Fibroblast of skin of scalp (primary cell): ENCODE measurements at regions not wholly inside any gene's neighbourhood (a gene's known extent, or its start where the extent isn't known, plus 50 kb on each side); places are given as distances from the start of the nearest gene placed in this dataset.
"Not testable (repeated sequence)": the region's sequence is repeated elsewhere in the genome, so short reads cannot be mapped to it uniquely, and the experiment has no call there.

Experiments used
- DNase-seq: peaks from one replicate; pipeline ENCODE4 v3.0.0-alpha.2; 2013

DNA sequence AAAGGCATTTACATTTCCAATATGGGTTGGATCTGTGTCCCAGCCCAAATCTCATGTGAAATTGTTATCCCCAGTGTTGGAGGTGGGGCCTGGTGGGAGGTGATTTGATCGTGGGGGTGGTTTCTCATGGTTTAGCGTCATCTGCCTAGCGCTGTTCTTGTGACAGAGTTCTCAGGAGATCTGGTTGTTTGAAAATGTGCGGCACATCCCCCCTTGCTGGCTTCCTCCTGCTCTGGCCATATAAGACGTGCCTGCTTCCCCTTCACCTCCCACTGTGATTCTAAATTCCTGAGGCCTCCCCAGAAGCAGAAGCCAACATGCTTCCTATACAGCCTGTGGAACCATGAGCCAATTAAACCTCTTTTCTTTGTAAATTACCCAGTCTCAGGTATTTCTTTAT lies 126.2 kb upstream of the FNDC3A start:
- peak; percentile 80 for DNase-seq

DNA sequence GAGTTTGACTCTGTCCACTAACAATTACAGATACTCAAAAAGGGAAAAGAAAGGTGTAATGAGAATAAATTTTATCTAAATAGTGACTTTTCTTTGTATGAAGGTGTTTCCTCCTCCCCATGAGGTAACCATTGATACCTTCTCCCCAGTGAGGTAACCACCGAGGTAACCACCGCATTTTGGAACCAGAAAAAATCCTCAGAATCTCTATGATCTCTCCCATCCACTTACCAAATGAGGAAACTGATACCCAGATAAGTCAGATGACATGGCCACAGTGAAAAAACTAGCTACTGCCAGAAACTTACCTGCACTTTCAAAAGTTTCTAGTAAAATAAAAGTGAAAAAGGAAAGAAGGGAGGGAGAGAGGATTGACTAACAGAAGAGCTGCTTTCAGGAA lies 124.0 kb upstream of the FNDC3A start:
- DNase-seq = no peak

DNA sequence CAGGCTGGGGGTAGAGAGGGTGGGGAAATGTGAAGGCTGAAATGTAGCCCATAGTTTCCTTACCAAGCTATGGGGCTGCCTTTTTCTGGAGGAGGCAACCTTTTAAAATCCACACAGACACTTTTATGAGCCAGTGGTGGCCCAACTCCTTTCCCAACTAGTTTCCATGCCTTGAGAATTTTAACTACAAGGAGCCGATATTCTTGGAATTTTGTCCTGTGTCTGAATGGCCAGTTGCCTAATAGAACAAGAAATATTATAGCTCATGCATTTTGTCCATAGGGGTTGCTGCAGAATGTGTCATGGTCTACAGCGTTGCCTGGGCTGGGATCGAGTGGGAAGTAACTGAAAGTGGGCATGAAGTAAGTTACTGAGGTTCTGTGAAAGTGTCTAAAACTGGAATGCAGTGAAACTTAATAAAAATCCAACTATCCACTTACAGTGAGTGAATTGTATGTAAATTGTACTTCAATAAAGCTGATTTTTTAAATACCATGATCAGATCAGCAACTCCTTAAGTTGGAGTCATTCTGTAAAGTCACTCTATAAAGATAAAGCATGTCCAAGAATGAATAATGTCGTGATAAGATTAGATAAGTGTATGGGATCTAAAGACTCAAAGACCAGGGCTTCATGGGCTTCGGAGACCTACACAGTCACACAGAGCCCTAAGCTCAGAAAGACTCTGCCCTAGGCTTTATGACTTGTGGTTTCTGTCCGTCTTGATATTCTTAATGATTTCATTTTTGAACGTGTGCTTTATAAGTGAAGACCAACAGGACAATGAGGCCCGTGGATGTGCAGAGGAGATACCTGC lies 122.6 kb upstream of the FNDC3A start:
- DNase-seq = no peak

DNA sequence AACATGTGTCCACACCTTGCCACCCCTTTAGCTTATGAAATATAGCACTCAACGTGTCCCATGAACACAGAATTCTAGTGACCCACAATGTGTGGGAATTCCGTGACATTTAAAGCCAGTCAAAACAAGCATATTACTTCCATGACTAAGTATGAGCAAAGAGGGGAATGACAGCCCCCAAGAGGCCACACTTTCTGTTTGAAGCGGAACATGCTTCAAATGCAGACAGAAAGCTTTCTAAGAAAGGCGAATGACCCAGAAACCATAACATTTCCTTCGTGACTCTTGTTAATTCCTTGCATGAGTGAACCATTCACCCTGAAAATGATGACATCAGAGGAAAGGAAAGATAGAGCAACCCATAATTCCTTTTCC lies 122.0 kb upstream of the FNDC3A start:
- DNase-seq = peak; percentile 66

DNA sequence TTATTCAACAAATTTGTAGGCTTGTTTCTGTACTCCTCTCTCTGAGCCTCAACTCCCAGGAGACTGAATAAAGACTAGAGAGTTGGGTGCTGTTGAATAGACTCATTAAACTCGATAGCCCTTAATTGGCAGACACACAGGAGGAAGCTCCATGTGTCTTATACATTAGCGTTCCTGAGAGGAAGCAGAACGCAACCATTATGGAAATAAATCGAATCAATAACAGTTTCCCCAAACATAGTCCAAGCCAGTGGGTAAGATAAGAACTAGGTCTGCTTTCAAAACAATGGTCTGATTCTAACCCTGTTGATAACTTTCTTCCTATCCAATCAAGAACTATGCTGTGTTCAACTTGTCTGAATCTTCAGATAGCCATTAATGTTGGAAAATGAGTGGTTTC lies 118.1 kb upstream of the FNDC3A start:
- no peak for DNase-seq

DNA sequence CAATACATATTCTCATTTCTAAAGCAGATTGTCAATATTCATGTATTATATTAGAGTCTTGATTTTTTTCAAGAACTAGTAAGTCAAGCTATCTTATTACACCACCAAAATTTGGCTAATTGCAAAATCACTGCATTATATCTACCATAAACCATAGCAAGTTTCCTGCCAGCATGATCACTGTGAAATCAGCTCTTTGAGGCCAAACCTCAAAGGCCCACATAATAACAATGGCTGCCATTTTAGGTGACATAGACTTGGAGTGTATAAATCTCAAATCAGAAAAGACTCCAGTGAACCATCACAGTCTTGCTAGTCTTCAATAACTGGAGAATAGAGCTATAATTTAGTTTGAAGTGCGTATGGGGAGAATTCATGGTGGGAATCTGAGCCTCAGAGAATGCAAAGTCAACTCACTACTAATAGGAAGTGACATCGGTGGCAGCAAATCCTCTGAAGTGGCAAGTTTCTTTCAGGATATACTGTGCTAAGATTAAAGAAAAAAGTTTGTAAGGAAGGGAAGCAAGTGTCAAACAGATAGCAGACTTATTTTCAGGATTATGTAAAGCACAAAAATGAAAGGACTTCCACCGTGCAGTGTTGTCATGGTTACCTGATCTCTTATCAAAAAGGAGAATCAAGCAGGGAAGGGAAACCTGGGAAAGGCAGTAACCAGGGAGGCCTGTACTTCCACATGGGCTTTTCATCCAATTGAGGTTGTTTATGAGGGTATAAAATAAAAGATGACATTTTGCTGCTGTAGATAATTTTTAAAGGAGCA lies 117.4 kb upstream of the FNDC3A start:
- no peak for DNase-seq

DNA sequence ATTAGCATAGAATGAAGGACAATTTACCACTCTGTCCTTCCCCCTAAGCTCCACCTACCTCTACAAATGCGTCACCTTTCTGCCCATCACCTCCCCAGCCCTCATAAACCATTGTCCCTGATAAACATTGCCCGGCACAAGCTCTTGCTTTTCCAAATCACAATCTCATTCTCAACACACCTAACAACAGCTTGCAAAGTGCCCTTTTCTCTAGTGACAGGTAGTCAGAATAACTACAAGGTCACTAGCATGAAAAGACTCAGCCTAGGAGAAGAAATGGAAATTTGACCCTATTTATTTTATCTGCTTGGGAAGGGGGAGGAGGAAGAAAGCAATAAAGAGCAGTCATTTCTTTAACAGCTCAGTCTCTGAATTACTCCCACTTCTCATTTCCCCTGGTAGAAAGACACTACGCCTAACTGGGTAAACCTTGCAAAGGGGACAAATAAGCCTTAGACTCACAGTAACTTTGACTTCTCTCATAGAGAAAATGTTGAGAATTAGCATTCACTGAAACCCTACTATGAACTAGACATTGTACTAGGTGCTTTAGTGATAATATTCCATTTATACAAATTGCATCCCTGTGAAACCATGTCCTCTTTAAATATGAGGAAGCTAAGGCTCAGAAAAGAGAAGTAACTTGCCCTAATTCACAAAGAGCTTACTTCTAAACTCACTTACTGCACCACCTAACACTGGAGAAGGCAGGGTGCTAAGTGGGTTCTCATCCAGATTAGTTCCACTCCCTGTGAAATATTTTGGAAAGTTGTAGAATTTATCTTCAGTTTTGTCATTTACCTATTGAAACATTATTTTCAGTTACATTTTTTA lies 116.2 kb upstream of the FNDC3A start:
- DNase-seq = no peak

DNA sequence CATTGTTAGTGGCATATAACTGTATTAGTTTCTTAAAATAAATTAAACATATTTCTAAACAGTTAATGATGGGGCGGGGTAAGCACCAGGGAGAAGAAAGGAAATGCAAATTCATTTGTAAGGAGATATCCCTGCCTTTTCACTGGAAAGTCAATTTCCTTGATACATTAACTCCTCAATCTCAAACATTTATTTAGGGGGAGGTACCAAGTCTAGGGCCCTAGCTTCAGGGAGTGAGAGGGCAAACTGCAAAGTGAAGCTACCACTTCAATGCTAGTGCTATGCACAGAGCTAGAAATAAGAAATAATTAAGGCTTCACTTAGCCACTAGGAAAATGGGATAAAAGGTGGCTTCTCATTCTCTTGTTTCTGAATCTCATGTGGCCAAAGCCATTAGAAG lies 115.3 kb upstream of the FNDC3A start:
- no peak for DNase-seq

DNA sequence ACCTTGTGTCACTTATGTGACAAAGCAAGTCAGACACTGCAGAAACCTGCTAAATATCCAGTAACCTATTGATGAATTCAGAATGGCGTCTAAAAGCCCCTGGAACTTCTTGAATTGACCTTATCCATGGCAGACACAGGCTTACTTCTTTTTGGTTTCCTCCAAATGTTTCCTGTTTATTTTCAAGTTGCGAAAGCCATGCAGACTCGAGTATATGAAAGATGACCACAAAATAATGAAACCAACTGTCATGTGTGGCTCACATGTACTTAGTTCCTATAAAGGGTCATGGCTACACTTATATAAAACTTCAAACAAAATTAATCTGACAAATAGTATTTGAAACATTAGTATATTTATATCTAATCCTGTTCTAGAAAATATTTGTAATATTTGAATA lies 113.1 kb upstream of the FNDC3A start:
- DNase-seq = no peak

DNA sequence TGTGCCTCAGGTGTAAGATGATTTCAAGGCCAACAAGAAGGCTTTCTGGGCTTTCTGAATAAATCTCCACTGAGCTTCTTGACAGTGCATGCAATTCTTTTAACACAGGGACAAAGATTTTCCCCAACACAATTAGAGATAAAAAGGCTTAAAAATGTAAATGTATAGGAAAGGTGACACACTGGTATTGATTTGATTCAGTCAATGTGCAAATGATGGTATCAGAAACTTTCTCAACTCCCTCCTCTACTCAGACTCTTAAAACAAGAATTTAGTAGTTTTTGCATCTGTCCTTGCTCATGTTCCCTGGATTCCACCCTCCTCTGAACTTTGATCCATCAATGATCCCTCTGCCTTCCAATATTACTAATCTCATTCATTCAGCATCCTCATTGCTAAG lies 111.6 kb upstream of the FNDC3A start:
- no peak for DNase-seq

DNA sequence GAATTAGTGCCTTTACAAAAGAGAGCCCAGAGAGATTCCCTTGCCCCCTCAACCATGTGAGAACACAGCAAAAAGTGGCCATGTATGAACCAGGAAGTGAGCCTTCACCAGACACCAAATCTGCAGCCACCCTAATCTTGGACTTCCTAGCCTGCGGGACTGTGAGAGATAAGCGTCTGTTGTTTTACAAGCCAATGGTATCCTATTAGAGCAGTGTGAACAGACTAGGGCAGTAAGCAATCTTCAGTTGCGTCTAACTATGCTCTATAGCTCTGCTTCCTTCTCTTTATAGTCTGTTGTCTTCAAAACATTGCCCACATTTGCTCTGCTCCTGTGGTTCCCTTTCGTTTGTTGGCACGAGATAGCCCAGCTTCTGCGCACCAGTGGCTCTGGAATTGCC lies 109.5 kb upstream of the FNDC3A start:
- no peak for DNase-seq

DNA sequence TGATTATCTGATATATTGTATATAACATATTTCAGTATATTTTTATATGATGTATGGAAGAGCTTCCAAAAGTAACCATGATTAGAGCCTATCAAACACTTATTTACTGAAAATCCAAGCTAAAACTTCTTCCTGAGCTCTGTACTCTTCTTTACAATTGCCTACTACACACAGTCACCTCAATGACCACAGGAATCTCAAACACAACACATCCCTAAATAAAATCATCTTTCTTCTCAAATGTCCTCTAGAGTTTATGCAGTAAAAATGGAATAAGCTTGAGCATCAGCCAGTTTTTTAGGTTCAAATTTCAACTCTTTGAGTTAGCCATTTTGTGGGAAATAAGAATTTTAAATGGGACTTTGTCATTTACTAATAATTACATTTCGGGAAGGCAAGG lies 102.6 kb upstream of the FNDC3A start:
- DNase-seq = no peak

DNA sequence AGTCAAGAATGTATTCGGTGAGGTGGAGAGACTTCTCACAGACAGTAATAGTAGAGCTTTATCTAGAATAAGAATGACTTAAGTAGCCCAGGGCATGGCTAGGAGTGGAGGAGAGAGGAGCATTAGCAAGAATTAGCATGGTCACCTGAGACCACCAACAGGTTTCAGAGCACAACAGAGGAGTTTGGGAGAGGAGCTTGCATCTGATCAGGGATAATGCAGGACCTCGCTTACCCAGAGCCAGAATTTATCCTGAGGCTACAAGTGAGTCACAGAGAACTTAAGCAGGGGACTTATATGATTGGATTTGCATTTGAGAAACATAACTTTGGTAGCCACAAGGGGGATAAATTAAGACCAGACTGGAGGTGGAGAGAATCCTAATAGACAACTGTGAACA lies 102.1 kb upstream of the FNDC3A start:
- DNase-seq = peak; percentile 51

DNA sequence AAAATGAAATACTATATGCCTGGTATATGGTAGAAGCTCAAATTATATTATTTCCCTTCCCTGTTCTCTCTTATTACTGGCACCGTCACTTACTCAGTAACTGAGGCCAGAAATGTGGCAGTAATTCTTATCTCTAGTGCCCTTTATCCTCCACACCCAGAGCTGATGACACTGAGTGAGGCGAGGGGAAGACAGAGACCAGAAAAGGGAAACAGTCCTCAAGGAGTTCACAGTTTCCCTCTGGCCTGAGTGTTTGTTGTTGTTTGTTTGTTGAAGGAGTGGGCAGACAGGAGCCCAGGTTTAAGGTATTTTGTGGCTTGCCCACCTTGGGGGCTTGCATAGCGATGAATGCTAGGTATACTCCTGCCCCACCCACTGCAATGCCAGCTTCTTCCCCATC lies 101.5 kb upstream of the FNDC3A start:
- no peak for DNase-seq

DNA sequence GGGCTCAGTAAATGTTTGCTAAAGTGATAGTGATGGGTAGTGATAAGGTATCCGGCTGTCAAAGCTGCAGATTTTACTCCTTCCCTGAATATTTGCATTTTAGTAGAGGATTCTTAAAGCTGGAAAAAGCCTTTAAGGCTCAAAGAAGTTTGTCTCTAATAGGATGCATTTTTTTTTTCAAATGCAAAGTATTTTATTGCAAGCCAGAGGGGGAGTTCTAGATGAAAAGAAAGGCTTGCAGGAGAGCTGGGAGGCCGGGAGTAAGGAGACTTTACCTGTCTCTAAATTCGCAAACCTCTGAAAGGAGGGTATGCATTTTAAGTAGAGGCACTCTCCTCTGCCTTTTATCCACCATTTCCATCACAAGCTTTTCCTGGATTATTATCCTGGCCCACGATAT lies 100.7 kb upstream of the FNDC3A start:
- DNase-seq = no peak

DNA sequence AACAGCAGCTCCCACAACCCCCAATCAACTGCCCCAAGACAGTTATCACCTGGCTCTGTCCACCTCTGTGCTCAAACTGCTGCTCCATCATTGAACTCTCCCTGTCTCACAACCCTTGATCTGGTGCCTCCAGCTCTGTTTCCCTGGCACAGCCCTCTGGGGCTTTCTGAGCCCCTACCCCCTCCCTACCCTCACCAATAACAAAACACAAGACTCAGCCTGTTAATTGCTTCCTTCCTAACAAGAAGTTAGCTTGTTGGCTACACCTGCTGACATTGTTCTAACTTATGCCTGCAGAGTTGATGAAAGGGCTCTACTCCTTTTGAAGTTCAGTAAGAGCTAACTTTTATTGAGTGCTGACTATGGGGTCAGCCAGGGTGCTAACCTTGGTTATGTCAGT lies 99.4 kb upstream of the FNDC3A start:
- DNase-seq = no peak

DNA sequence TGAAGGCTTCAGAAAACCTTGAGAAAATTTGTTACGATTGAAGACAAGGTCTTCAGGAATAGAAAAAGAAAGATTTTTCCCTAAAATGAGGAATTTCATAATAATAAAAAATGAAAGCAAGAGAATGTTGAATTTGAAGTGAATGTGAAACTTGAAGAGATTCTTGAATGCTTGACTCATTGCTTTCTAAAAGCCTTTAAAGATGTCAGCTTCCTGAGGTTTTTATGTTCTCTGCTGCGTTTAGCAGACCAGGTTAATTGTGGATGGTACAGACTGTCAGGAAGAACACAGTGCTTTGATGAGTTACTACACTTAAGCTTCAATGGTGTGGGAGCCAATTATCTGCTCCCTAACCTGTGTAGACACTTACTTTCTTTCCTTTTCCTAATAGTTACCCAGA lies 96.3 kb upstream of the FNDC3A start:
- no peak for DNase-seq

DNA sequence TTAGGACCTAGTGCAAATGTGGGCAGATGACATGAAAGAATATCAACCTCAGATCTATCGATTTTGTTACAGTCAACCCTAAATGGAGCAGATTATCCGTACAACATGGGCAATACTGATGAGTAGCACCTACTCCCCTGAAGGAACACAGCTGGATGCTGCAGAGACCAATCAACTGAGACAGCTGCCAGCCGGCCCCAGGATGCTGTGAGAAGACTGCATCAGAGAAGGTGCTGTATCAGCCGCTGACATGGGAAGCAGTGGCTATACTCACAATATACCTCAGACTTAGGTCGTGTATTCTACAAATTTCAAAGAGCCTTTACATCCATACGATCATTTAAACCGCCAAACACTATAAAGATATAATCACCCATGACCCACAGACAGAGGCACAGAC lies 95.9 kb upstream of the FNDC3A start:
- no peak for DNase-seq

DNA sequence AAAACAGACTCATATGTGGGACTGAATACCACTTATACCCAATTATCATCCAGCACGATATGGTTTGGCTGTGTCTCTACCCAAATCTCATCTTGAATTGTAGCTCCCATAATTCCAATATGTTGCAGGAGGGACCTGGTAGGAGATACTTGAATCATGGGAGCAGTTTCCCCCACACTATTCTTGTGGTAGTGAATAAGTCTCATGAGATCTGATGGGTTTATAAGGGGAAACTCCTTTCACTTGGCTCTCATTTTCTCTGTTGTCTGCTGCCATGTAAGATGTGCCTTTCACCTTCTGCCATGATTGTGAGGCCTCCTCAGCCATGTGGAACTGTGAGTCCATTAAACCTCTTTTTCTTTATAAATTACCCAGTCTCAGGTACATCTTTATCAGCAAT lies 91.9 kb upstream of the FNDC3A start:
- not testable (repeated sequence) for DNase-seq

DNA sequence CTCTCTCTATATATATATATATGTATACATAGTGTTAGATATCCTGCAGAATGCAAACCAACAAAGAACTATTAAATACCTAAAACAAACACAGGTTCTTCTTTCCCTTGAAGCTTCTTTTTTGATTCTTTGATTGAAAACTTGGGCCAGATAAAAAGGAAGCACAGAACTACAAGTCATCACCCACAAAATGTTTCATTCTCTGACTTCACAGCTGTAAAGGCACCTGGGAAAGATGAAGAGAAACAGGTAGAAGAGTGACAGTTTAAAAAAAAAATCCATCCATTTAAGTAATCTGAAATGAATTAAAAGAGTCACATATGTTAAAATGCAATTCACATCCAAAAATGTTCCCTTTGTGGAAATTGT lies 90.7 kb upstream of the FNDC3A start:
- no peak for DNase-seq

DNA sequence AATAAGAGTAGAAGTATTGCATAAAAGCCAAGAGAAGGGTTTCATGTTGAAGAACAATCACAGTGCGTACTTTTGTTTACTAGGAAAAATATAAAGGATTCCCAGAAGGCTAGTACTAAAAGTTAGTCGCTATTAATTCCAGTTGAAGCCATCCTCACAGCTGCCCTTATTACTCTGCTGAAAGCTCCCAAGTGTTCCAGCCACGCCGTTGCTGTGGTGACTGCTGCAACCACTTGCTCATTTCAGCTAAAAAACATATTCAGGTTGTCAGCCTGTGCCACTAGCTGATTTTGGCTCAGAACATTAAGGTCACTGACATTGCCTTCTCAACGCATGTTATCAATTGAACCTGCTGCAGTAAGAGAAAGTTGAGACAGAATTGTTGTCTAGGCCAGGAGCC lies 87.1 kb upstream of the FNDC3A start:
- no peak for DNase-seq

DNA sequence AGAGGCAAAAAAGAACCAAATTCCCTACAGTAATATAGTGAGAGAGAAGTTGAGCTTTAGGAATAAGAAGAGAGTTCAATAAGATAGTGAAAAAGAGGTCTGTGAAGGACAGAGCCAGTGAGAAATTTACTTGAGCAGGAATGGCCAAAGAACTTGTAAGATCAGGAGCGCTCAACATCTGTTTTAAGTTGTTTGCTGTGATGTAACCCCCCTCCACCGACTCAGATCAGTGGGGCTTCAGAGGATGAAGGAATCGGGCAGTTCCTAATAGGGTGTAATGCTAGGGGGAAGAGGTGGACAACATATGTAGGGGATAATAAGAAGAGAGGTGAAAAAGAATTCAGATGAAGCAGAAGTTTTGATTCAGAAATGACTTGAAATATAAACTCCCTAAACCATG lies 85.3 kb upstream of the FNDC3A start:
- peak; percentile 25 for DNase-seq

DNA sequence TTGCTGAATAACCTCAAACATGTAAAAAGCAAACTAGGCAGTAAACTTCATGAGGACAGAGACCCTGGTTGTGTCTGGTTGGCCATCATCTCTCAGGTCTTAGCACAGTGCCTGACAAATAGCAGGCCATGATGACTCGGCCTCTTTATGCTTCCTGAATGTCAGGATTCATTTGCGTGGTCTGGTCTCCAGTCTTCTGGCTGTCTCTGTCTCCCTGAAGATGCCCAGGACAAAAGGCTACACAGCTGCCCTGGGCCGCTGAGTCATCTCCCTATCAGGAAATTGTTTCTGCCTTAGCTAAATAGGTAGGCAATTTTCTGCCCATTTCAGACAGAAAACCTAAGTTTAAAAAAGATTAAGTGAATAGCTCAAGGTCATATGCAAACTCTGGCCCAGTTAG lies 84.1 kb upstream of the FNDC3A start:
- DNase-seq = peak; percentile 53
